HG02938 (cell line): ENCODE measurements at regions not wholly inside any gene's neighbourhood (a gene's known extent, or its start where the extent isn't known, plus 50 kb on each side); places are given as distances from the start of the nearest gene placed in this dataset.
"Not testable (repeated sequence)": the region's sequence is repeated elsewhere in the genome, so short reads cannot be mapped to it uniquely, and the experiment has no call there.

ENCODE experiments used
- ATAC-seq: cut with Tn5 transposase; IDR thresholded peaks from one replicate; pipeline ENCODE4 v1.9.1; 2021; ENCODE audit warnings: mild to moderate bottlenecking, moderate library complexity; ENCODE audit not compliant: unreplicated experiment

- ATAC-seq = no peak
Observed at GRCh38 chr9:102405218-102405867, 589.8 kb upstream of the CYLC2 start.

- ATAC-seq = no peak
Observed at GRCh38 chr9:102403514-102403913, 591.6 kb upstream of the CYLC2 start.

- ATAC-seq = no peak
Observed at GRCh38 chr9:102398205-102398604, 596.9 kb upstream of the CYLC2 start.

GRCh38 chr9:102385620-102386019 lies 609.5 kb upstream of the CYLC2 start:
- ATAC-seq = not testable (repeated sequence)

GRCh38 chr9:102362470-102363132 lies 624.2 kb upstream of the GRIN3A start:
- no peak for ATAC-seq

- ATAC-seq = no peak
Observed at GRCh38 chr9:102360846-102361245, 622.4 kb upstream of the GRIN3A start.

GRCh38 chr9:102355982-102356381 lies 617.5 kb upstream of the GRIN3A start:
- ATAC-seq = no peak

- ATAC-seq = no peak
Observed at GRCh38 chr9:102354041-102354440, 615.6 kb upstream of the GRIN3A start.

- not testable (repeated sequence) for ATAC-seq
Observed at GRCh38 chr9:102337471-102337870, 599.0 kb upstream of the GRIN3A start.

GRCh38 chr9:102309379-102309778 lies 570.9 kb upstream of the GRIN3A start:
- ATAC-seq = no peak

- ATAC-seq = no peak
Observed at GRCh38 chr9:102295188-102295587, 556.7 kb upstream of the GRIN3A start.

GRCh38 chr9:102273952-102274351 lies 535.5 kb upstream of the GRIN3A start:
- no peak for ATAC-seq

GRCh38 chr9:102253099-102253498 lies 514.7 kb upstream of the GRIN3A start:
- ATAC-seq = no peak

GRCh38 chr9:102244916-102245315 lies 506.5 kb upstream of the GRIN3A start:
- ATAC-seq = no peak

GRCh38 chr9:102237520-102237919 lies 499.1 kb upstream of the GRIN3A start:
- ATAC-seq = no peak

GRCh38 chr9:102237094-102237493 lies 498.6 kb upstream of the GRIN3A start:
- ATAC-seq = no peak

GRCh38 chr9:102227416-102227815 lies 489.0 kb upstream of the GRIN3A start:
- not testable (repeated sequence) for ATAC-seq

GRCh38 chr9:102225841-102226441 lies 487.5 kb upstream of the GRIN3A start:
- no peak for ATAC-seq

- not testable (repeated sequence) for ATAC-seq
Observed at GRCh38 chr9:102223320-102224136, 485.1 kb upstream of the GRIN3A start.

GRCh38 chr9:102209176-102209575 lies 470.7 kb upstream of the GRIN3A start:
- no peak for ATAC-seq

GRCh38 chr9:102206432-102206831 lies 468.0 kb upstream of the GRIN3A start:
- ATAC-seq = no peak
